IPS DF 19.7 (cell line): ENCODE measurements at regions not wholly inside any gene's neighbourhood (a gene's known extent, or its start where the extent isn't known, plus 50 kb on each side); places are given as distances from the start of the nearest gene placed in this dataset.

Experiments
- DNase-seq: peaks from one replicate; pipeline ENCODE4 v3.0.0-alpha.2; 2013; ENCODE audit warnings: low read depth, low spot score

GRCh38 chr10:128995676-128996075 lies 471.4 kb upstream of the MGMT start:
- no peak for DNase-seq

GRCh38 chr10:128996092-128996491 lies 470.9 kb upstream of the MGMT start:
- no peak for DNase-seq

DNA sequence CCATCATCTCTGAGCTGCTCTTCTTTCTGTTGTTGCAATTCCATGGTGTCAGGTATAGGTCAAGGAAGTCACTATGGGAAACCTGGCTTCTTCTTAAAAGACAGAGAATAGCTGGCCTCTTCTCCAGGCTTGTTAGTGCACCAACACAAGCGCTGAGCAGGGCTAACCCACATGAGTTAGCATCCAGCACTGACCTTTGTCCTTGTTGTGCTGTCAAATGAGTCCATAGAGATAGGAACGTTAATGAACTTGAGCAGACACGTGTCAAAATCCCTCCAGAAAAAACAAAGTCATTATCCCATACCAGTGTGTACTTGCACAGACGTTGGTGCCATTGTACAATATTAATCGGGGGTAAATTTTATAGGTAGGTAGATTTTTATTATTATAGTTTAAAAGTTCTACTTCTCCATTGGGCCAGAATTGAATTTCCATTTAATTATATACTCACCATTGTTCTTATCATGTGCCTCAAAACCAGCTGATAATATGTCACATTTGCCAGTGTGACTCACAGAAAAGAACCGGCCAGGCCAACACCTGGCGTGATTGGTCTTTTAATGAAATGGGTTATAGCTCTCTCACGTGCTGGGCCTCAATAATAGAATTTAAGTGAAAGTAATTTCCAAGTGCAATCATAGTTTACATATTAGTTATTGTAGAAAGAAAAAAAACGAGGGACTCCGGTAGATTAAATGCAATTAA lies 468.8 kb upstream of the MGMT start:
- no peak for DNase-seq

- no peak for DNase-seq
These were observed 462.6 kb upstream of the MGMT start for GRCh38 chr10:129004398-129004797.

GRCh38 chr10:129005080-129005479 lies 462.0 kb upstream of the MGMT start:
- DNase-seq, result no peak

DNA sequence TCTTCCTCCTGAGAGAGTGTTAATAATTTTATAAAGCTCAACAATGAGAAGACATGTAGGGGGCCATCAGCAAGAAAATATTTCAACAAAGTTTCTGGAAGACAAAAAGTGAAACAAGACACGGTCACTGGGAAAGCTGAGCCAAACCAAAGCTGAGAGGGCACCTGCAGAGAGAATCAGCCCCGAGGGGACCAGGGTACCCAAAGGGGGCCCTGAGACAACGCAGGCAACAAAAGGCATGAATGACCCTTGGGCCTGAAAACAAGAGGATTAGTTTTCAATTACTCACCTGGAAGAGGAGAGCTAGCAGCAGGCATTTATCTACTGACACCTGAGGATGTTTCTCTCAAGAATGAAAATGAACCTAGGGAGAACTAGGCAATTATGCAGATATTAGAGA lies 461.2 kb upstream of the MGMT start:
- no peak for DNase-seq

DNA sequence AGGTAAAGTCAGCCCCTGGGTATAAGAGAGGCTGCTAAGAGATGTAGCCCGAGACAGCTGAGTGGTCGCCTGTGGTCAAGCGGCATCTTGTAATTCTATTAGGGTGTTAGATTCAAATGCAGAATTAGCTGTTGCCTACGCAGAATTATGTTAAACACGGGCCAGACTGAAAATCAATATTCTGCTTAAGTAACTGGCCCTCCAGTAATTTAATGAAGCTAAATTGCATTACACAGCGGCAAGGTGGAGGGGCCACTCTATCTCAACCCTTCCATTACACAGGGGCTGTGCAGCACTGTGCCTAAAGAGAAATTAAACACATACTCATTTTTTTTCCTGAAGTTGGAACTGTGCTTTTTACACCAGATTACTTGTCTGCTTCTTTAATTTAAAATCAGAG lies 448.5 kb upstream of the MGMT start:
- DNase-seq, result no peak

GRCh38 chr10:129020651-129021330 lies 446.2 kb upstream of the MGMT start:
- no peak for DNase-seq

DNA sequence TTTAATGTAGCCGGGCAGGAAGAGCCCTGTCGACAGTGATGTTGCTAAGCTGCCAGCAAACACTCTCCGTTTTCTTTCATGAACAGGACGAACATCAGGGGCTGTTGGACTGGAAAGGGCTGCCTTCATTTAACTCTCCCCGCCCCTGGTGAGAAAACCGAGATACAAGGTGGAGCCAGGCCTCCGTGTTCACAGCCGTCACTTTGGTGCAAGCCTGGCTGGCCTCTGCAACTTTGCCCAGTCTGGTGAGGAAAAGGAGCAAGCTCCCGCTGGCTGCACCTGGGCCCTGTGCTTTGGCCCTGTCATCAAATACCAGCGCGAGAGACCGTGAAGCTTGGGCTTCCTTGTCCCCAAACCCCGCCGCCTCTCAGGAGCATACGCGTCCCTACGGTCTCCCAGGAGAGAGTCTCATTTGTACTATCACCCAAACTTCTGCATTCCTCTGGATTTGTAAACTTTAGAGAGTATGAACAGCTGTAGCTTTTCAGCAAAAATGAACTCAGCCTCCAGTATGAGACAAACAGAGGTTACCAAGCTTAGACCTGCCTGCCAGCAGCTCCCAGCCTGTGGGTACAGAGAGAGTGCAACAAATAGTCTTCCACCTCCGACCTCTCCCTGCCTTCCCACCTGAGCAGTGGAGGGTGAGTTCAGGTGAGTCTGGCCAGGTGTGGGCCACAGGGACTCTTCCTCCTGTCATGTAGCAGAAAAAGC lies 445.3 kb upstream of the MGMT start:
- peak; percentile 28 for DNase-seq

DNA sequence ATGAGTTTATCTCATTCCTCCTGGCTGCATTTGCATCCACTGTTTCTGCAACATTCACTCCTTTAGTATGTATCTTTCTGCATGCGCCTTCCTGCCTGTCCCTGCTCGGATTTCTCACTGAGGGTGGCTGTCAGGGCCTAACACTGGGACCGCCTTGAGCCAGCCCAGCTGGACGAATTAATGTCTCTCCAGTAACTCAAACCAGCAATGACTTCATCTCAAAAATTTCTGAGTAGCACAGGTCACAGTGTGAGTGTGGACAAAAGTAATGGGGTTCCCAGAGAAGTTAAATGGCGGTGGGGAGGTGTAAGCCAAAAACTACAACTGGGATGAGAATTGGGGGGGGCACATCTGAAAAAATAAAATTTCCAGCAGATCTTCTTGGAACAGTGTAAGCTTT lies 444.0 kb upstream of the MGMT start:
- DNase-seq, result no peak

DNA sequence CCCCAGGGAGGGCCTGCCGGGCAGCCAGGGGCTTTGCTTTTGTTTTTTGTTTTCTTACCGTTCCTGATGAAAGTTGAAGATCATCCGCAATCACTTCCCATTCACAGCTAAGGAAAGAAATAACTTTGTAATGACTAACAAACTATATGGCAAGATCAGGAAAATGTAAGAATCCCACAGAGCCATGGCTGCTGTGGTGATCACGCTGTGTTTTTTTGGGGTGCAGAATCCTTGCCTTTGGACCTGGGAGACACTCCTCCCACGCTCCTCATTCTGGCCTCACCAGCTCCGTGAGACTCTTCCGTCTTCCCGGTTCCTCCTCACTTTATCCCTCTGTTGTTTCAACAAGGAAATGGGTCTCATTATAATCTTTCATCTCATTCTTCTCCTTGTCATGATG lies 443.0 kb upstream of the MGMT start:
- no peak for DNase-seq

- no peak for DNase-seq
These were observed 441.3 kb upstream of the MGMT start for GRCh38 chr10:129025787-129026186.

GRCh38 chr10:129027906-129028305 lies 439.1 kb upstream of the MGMT start:
- no peak for DNase-seq

DNA sequence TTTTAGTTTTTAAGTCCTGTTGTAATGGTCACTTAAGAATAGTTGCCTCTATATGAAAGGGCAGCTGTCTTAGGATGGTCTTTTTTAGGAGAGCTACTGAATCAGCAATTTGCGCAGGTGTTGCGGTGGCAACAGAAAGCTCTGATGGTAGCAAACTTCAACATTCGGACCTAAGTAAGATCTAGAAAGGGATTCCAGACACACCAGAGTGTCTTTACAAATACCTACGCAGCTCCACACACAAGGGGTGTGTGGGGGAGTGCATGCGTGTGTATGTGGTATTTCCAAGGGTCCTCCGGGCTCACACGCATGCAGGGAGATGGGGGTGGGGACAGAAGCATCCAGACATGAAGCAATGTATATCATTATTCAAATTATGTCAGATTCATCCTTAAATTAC lies 438.6 kb upstream of the MGMT start:
- no peak for DNase-seq

GRCh38 chr10:129029051-129029450 lies 438.0 kb upstream of the MGMT start:
- DNase-seq, result no peak

DNA sequence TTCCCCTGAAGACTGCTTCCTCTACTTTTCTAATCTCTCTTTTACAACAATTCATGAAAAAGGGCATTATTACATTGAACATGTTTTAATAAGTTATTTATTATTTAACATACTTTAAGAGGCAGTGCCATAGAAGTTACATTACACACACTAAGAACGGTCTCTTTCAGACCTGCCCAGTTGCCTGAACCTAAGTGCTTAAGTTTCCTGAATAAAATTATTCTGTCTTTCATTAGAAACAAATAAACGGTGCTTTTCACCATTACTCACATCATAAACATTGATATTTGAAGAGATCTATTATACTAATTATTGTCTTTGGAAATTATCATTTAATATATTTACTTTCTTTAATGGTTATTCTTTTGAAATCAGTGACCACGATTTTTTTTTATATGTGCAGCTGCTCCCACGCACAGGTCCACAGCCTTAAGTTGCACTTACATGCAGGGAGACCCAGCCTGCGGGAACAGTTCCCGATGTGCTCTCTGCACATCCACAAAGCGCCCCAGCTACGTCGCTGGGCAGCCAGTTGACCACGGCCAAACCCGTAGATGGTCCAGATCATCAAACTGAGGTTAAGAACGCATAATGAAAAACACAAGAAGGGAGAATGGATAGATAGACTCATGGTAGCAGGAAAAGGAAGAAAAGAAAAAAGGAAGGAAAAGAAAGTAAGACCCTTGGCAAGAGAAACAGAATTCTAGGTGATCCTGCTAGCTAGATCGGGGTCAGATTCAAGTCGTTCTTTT lies 437.0 kb upstream of the MGMT start:
- no peak for DNase-seq

GRCh38 chr10:129030603-129030895 lies 436.5 kb upstream of the MGMT start:
- no peak for DNase-seq

GRCh38 chr10:129030996-129031843 lies 435.8 kb upstream of the MGMT start:
- peak; percentile 33 for DNase-seq

DNA sequence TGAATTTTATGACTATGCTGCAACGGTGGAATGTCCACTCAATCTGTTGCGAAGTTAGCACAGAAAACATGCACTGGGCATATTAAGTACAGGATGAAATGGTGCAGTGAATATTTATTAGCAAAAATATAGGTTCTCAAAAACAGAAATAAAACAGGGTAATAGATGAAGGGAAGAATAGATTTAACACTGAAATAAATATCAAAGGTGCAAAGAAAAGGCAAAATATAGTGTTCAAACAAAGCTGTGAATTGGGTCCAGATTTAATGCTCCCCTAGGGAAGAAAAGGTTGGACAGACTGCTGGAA lies 435.2 kb upstream of the MGMT start:
- no peak for DNase-seq

DNA sequence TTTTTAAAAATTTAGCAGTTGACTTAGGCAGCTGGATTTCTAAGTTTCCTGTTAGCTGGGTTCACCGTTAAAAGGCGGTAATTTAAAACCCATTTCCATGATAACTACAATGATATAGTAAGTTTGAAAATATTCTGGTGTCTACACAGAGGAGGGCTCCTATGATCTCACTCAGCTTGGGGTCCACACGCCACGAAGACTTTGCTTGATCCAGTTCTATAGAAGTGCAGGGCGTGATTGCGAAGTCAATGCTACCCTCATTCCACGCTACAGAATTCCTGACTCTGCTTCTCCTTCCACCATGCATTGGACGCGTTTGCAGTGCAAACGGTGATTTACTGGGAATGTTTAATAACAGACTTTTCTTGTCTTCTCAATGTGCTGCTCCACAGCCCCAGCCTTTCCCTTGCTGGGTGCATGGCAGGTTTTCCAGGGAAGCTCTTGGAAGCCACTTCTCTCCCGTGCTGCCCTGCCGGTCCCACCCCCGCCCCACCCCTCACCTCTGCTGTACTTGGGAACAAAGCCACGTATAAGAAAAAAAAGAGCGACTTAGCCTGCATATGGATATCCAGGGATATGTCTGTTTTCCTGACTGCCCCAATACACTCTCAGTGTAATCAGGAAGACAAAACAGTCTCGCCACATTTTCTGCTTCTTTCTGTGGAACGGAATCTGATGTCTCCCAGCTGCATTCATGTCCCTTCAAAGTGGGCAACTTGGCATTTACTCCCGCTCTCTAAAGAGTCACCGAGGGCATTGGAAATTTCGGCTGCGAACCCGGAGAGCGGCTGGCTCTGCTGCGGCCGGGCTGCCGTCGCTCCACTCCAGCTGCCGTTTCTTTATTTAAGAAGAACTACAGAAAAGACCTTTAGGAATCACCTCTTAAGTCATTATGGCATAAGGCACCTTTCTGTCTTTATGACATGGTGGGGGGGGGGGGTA lies 434.4 kb upstream of the MGMT start:
- DNase-seq, result no peak

DNA sequence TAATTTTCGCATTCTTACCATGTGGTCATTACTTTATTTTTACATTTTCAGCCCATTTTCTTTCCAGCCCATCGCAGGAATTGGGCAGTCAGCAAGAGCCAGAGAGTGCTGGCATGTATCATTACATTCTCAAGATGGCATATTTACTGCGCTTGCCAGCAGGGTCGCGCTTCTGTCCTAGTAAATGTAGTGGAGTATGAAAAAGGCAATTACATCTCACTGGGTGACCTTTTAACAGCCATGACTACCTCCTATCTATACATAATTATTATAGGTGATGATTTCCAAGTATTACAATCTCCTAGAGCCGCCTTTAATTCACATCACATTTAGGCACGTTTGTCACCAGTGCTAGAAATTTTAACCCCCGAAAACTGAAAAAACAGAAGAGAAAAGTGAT lies 433.7 kb upstream of the MGMT start:
- no peak for DNase-seq
